ENCODE measurements at regions not wholly inside any gene's neighbourhood (a gene's known extent, or its start where the extent isn't known, plus 50 kb on each side); places are given as distances from the start of the nearest gene placed in this dataset.
A peak's percentile ranks its signal among the peaks of the same experiment; 100 is the strongest.

DNA sequence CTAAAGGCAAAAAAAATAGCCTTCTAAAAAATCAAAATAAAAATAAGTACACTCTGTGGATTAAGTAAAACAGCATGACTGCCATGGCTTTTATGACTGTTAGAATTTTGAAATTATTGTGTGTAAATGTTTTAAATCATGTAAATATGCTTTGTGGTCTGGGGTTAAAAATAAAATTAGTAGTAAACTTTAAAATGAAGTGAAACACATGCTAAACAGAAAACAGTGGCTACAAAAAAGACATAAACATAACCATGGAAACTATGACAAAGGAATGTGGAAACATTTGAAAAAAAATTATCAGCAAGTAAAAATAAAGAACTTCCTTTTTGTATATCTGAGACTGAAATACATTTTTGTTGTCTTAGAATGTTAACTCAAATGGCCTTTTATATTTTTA is 134.5 kb upstream of the SPEF2 start:
- in situ Hi-C loops (cut with HindIII; ENCODE audit: low pct_ligation_motif_present, low pct_unique_long_range_greater_than_20kb, low sequenced_read_pairs) = no loop called here
- DNase-seq = no peak

DNA sequence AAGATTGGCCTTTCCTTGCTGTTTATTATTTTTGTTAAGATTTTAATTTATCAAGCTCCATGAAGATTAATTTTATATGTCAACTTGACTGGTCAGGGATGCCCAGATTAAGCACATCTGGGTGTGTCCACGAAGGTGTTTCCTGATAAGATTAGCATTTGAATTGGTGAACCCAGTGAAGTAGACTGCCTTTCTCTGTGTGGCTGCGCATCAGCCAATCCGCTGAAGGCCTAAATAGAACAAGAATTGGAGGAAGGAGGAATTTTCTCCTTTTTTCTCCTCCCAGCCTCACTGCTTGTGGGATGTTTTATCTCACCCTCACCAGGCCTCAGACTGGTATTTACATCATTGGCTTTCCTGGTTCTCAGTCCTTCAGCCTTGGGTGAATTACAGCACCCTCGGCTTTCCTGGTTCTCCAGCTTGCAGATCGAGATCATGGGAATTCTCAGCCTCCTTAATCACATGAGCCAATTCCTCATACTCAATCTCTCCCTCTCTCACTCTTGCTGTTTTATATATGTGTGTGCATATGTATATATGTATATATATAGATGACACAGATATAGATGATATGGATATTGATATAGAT is 135.4 kb upstream of the SPEF2 start:
- DNase-seq = no peak
- in situ Hi-C loops (cut with HindIII; ENCODE audit: low pct_ligation_motif_present, low pct_unique_long_range_greater_than_20kb, low sequenced_read_pairs) = no loop called here

DNA sequence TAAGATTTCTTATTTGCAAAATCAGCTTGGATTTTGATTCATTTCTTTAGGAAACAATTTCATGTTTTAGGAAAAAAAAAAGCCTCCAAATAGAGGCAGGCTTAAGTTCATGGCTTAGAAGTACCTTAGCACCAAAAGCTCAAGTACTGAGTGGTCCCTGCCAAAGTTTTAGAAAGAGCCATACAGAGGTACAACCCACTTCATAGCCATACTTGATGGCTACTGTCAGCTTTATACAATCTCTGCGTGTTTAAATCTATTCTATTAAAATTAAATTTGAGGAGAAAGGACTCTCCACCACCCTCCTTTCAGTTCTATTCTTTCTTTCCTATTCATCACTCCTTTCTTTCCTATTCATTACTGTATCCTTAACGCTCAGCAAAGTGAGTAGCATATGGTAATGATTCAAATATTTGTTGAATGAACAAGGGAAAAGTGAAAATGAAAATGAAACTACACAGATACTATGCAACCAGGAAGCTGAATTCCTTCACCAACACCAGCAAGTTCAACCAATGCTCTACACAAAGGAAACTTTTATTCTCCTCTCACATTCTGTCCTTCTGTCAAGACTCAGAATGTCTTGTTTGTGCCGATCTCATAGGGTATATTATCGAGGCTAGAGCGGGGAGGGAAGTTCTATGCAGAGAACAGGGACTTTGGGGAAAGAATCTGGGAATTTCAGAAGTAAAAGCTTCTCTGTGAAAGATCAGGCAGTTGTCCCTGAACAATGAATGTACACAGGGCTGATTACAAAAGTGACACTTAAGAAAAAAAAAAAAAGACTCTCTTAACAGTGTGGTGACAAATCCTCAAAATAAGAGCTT is 138.6 kb upstream of the SPEF2 start:
- peak; percentile 64 for DNase-seq
- in situ Hi-C loops (cut with HindIII; ENCODE audit: low pct_ligation_motif_present, low pct_unique_long_range_greater_than_20kb, low sequenced_read_pairs) = no loop called here

DNA sequence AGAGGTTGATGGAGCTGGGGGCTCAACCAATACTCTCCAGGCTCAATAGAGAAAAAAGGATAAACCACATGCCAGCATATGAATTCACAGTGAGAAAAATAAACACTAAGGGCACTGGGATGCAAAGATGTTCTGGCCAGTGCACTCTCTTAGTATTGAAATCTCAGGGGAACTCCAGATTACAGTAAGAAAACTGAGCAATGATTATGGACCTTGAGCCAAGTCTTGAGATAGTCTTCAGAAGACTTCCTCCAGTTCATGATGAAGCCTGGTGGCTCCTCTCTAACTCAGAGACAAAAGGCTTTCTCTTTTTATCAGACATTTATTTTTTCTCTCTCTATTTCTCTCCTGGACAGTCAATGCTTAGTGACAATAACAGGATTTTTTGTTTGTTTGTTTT is 139.8 kb upstream of the SPEF2 start:
- in situ Hi-C loops (cut with HindIII; ENCODE audit: low pct_ligation_motif_present, low pct_unique_long_range_greater_than_20kb, low sequenced_read_pairs) = no loop called here
- DNase-seq = no peak

- no peak for DNase-seq
- in situ Hi-C loops (cut with HindIII; ENCODE audit: low pct_ligation_motif_present, low pct_unique_long_range_greater_than_20kb, low sequenced_read_pairs) = no loop called here
These were observed 140.3 kb upstream of the SPEF2 start for GRCh38 chr5:35477321-35477720.

GRCh38 chr5:35476797-35477196 is 140.9 kb upstream of the SPEF2 start:
- in situ Hi-C loops (cut with HindIII; ENCODE audit: low pct_ligation_motif_present, low pct_unique_long_range_greater_than_20kb, low sequenced_read_pairs) = no loop called here
- DNase-seq = no peak

DNA sequence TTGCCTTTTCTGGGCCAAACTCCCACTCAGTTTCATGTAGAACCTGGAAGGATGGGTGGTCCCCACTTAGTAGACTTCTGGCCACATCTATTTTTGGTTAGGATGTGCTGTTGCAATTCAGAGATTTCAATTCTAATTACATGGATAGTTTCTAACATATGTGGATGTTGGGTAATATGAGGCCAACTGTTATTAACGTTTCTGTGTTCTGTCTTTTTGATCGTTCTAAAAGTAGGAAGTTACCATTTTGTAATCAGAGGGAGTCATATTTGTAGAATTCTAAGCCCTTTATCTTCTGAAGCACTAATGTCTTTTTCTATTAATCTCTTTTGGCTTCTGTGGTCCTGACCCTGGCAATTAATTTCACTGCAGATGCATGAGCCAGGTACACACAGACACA is 141.6 kb upstream of the SPEF2 start:
- in situ Hi-C loops (cut with HindIII; ENCODE audit: low pct_ligation_motif_present, low pct_unique_long_range_greater_than_20kb, low sequenced_read_pairs) = no loop called here

GRCh38 chr5:35473589-35473988 is 144.1 kb upstream of the SPEF2 start:
- no peak for DNase-seq
- in situ Hi-C loops (cut with HindIII; ENCODE audit: low pct_ligation_motif_present, low pct_unique_long_range_greater_than_20kb, low sequenced_read_pairs) = no loop called here

More for the DNA sequence above, 141.6 kb upstream of the SPEF2 start:
- DNase-seq = no peak

- no peak for DNase-seq
- in situ Hi-C loops (cut with HindIII; ENCODE audit: low pct_ligation_motif_present, low pct_unique_long_range_greater_than_20kb, low sequenced_read_pairs) = no loop called here
These were observed 146.8 kb upstream of the SPEF2 start for GRCh38 chr5:35470866-35471265.

- no peak for DNase-seq
- in situ Hi-C loops (cut with HindIII; ENCODE audit: low pct_ligation_motif_present, low pct_unique_long_range_greater_than_20kb, low sequenced_read_pairs) = no loop called here
These were observed 148.9 kb upstream of the SPEF2 start for GRCh38 chr5:35468811-35469210.

DNA sequence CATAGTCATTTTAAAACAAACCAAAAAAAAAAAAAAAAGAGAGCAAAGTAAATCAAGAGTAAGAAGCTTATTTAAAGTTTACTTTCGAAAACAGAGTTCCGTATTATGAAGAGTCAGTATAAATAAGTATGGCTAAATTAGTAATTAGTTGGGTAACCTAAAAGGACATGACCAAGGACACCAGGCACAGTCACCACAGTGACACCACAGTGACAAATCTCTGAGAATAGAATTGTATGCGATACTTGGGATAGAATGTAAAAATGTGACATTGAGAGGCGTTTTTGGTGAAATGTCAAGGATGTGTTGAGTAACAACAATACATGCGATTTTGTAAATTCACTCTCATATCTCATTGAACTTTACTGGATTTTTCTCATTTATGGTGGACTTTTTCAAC is 150.9 kb upstream of the SPEF2 start:
- no peak for DNase-seq
- in situ Hi-C loops (cut with HindIII; ENCODE audit: low pct_ligation_motif_present, low pct_unique_long_range_greater_than_20kb, low sequenced_read_pairs) = no loop called here

DNA sequence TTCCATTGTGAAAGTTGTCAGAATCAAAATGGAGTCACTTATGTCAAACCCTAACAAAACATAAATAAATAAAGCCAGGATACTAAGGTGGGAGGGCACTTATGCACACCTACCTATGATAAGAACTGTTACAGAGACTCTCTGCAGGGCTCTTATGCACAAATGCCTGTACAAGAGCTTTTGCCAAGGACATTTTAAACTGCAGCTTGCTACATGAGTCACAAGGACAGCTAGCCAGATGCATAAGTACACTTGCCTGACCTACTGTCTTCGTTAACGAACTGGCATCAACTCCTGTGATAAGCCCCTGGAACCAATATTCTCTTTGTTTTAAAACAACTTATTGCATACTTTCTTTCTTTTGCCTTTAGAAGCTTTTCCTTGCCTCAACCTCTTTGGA is 152.9 kb upstream of the SPEF2 start:
- in situ Hi-C loops (cut with HindIII; ENCODE audit: low pct_ligation_motif_present, low pct_unique_long_range_greater_than_20kb, low sequenced_read_pairs) = no loop called here
- no peak for DNase-seq

GRCh38 chr5:35461530-35461929 is 156.1 kb upstream of the SPEF2 start:
- in situ Hi-C loops (cut with HindIII; ENCODE audit: low pct_ligation_motif_present, low pct_unique_long_range_greater_than_20kb, low sequenced_read_pairs) = no loop called here
- no peak for DNase-seq

- DNase-seq = no peak
- in situ Hi-C loops (cut with HindIII; ENCODE audit: low pct_ligation_motif_present, low pct_unique_long_range_greater_than_20kb, low sequenced_read_pairs) = no loop called here
These were observed 158.8 kb upstream of the SPEF2 start for GRCh38 chr5:35458824-35459207.

- in situ Hi-C loops (cut with HindIII; ENCODE audit: low pct_ligation_motif_present, low pct_unique_long_range_greater_than_20kb, low sequenced_read_pairs) = no loop called here
These were observed 159.5 kb upstream of the SPEF2 start for GRCh38 chr5:35457912-35458823.

GRCh38 chr5:35456506-35456905 is 161.2 kb upstream of the SPEF2 start:
- in situ Hi-C loops (cut with HindIII; ENCODE audit: low pct_ligation_motif_present, low pct_unique_long_range_greater_than_20kb, low sequenced_read_pairs) = no loop called here
- no peak for DNase-seq

More at GRCh38 chr5:35457912-35458823, 159.5 kb upstream of the SPEF2 start:
- no peak for DNase-seq

GRCh38 chr5:35454011-35454525 is 163.6 kb upstream of the SPEF2 start:
- in situ Hi-C loops (cut with HindIII; ENCODE audit: low pct_ligation_motif_present, low pct_unique_long_range_greater_than_20kb, low sequenced_read_pairs) = no loop called here
- DNase-seq = no peak

GRCh38 chr5:35443803-35444595 is 173.7 kb upstream of the SPEF2 start:
- in situ Hi-C loops (cut with HindIII; ENCODE audit: low pct_ligation_motif_present, low pct_unique_long_range_greater_than_20kb, low sequenced_read_pairs) = no loop called here
- DNase-seq = no peak

All from ACHN (cell line).